Tongue (tissue), 1 donor: ENCODE measurements at regions not wholly inside any gene's neighbourhood (a gene's known extent, or its start where the extent isn't known, plus 50 kb on each side); places are given as distances from the start of the nearest gene placed in this dataset. TPM values are rescaled to one million over a fixed set of nuclear protein-coding genes. Genes with fewer than 3 reads are reported as not detected.

Experiments
- small RNA-seq: library from RNA; depleted of rRNA; stranded (forward); fragments of <200 nt; gene quantifications from one replicate; pipeline ENCODE3, GENCODE V24; 2014; ENCODE audit warnings: low replicate concordance

Small RNAs in the stretch of these regions (small RNA-seq; reads per million reads assigned to genes)
- gene RNU6-1222P = not detected
